CD14-positive monocyte (primary cell): ENCODE measurements at regions not wholly inside any gene's neighbourhood (a gene's known extent, or its start where the extent isn't known, plus 50 kb on each side); places are given as distances from the start of the nearest gene placed in this dataset.

Experiments
- DNase-seq, 3 donors: peaks; one replicate each; pipeline ENCODE4 v3.0.0-alpha.2; 2011 to 2022
- H2AFZ ChIP-seq: 2 replicates; pipeline ENCODE4 v1.6.0; 2012; ENCODE audit warnings: mild to moderate bottlenecking, low read depth, low read length, inconsistent platforms; ENCODE audit not compliant: insufficient read depth, poor library complexity, severe bottlenecking
- H3K27ac ChIP-seq, 2 donors: 1 replicate in 1 of 2; 2 replicates in 1 of 2; pipeline ENCODE4 v1.5.1; 2012 to 2013; ENCODE audit warnings: low read length in 2 of 2, control low read depth in 1 of 2, inconsistent platforms in 1 of 2, low read depth in 1 of 2, mild to moderate bottlenecking in 1 of 2
- H3K27me3 ChIP-seq, 2 donors: one replicate each; pipeline versions ENCODE4 v1.6.0 to v1.6.1; 2011 to 2013; ENCODE audit warnings: low read length in 2 of 2; ENCODE audit not compliant: control insufficient read depth in 2 of 2, insufficient read depth in 2 of 2
- H3K36me3 ChIP-seq, 2 donors: replicated peaks in 1 of 2; 1 replicate in 1 of 2; 2 replicates in 1 of 2; pipeline versions ENCODE4 v1.5.1 to v1.6.1; 2012 to 2013; ENCODE audit warnings: low read length in 2 of 2, control low read depth in 1 of 2, inconsistent platforms in 1 of 2, mild to moderate bottlenecking in 1 of 2; ENCODE audit not compliant: insufficient read depth in 2 of 2, control insufficient read depth in 1 of 2
- H3K4me1 ChIP-seq, 2 donors: 1 replicate in 1 of 2; 2 replicates in 1 of 2; pipeline versions ENCODE4 v1.5.1 to v1.6.1; 2012 to 2013; ENCODE audit warnings: low read length in 2 of 2, control low read depth in 1 of 2, inconsistent platforms in 1 of 2, mild to moderate bottlenecking in 1 of 2, moderate library complexity in 1 of 2; ENCODE audit not compliant: insufficient read depth in 2 of 2, control insufficient read depth in 1 of 2
- H3K4me2 ChIP-seq: replicated peaks from 2 replicates; pipeline ENCODE3; 2012; ENCODE audit warnings: low read length, moderate library complexity, mild to moderate bottlenecking; ENCODE audit not compliant: poor library complexity, severe bottlenecking; ENCODE audit errors: extremely low read depth
- H3K4me3 ChIP-seq, 3 experiments: fragments of 200-600 bp in 1 of 3; sonication (generic) in 1 of 3; replicated peaks in 1 of 3; 1 replicate in 2 of 3; 2 replicates in 1 of 3; pipeline ENCODE4 v1.5.1; 2011 to 2013; ENCODE audit warnings: low read length in 3 of 3, mild to moderate bottlenecking in 3 of 3, control low read depth in 2 of 3, low read depth in 2 of 3, inconsistent platforms in 1 of 3, moderate library complexity in 1 of 3
- H3K79me2 ChIP-seq: 2 replicates; pipeline ENCODE4 v1.6.0; 2012; ENCODE audit warnings: mild to moderate bottlenecking, control low read depth, inconsistent platforms, low read length, moderate library complexity; ENCODE audit not compliant: insufficient read depth
- H3K9ac ChIP-seq: 2 replicates; pipeline ENCODE4 v1.6.0; 2017; ENCODE audit warnings: low read length, mild to moderate bottlenecking; ENCODE audit not compliant: insufficient read depth, poor library complexity, severe bottlenecking
- H3K9me3 ChIP-seq, 2 donors: replicated peaks in 1 of 2; 1 replicate in 1 of 2; 2 replicates in 1 of 2; pipeline versions ENCODE4 v1.5.1 to v1.6.1; 2012 to 2013; ENCODE audit warnings: low read length in 2 of 2, control low read depth in 1 of 2; ENCODE audit not compliant: control insufficient read depth in 1 of 2, insufficient read depth in 1 of 2
- H4K20me1 ChIP-seq: 2 replicates; pipeline ENCODE4 v1.6.0; 2012; ENCODE audit warnings: mild to moderate bottlenecking, low read length, control low read depth, moderate library complexity; ENCODE audit not compliant: insufficient read depth
- H3K27ac Mint-ChIP-seq, 7 donors: one replicate each; pipeline ENCODE4 v1.8.0; 2020; ENCODE audit warnings: mild to moderate bottlenecking in 7 of 7, mixed read lengths in 7 of 7, moderate library complexity in 6 of 7, inconsistent platforms in 2 of 7
- H3K27me3 Mint-ChIP-seq, 3 donors: one replicate each; pipeline ENCODE4 v1.8.0; 2021 to 2022; ENCODE audit warnings: low read depth in 3 of 3, mild to moderate bottlenecking in 3 of 3, mixed read lengths in 3 of 3, moderate library complexity in 3 of 3, inconsistent platforms in 1 of 3
- H3K36me3 Mint-ChIP-seq, 2 donors: one replicate each; pipeline ENCODE4 v1.8.0; 2020; ENCODE audit warnings: mixed read lengths in 2 of 2, inconsistent platforms in 1 of 2, mild to moderate bottlenecking in 1 of 2
- H3K4me1 Mint-ChIP-seq: one replicate; pipeline ENCODE4 v1.8.0; 2020; ENCODE audit warnings: mild to moderate bottlenecking, mixed read lengths
- H3K4me3 Mint-ChIP-seq, 2 donors: one replicate each; pipeline ENCODE4 v1.8.0; 2020; ENCODE audit warnings: mild to moderate bottlenecking in 2 of 2, mixed read lengths in 2 of 2, moderate library complexity in 1 of 2
- H3K9me3 Mint-ChIP-seq, 7 donors: one replicate each; pipeline ENCODE4 v1.8.0; 2020 to 2022; ENCODE audit warnings: mixed read lengths in 7 of 7, mild to moderate bottlenecking in 6 of 7, moderate library complexity in 6 of 7, inconsistent platforms in 2 of 7
- WGBS: methylation state at CpG from one replicate; pipeline ENCODE4 v1.1.5; 2013; ENCODE audit warnings: missing lambda C conversion rate; ENCODE audit not compliant: insufficient coverage; 5-methylcytosine and 5-hydroxymethylcytosine counted together
- intact Hi-C, 2 donors: fragments of 100-400 bp; cut with micrococcal nuclease; formaldehyde crosslinking; loops; one replicate each; pipeline versions ENCODE4 v1.15.0 to v1.15.1; 2023
- TF ChIP-seq, protein P1 (sequence below): fragments of 200-600 bp; IDR thresholded peaks from one replicate; pipeline ENCODE4 v1.8.0; 2022; ENCODE audit warnings: antibody characterized with exemption, mild to moderate bottlenecking

- Histone ChIP-seq H3K27me3 (peaks cover 0 to 3% of the 10 kb centered on the region in 2 donors), H3K27ac (no peak overlapping the region), H3K9me3 (no peaks in the 10 kb centered on the region), H2AFZ (no peak overlapping the region), H3K4me1 (no peaks in the 10 kb centered on the region), H3K4me3 (no peak overlapping the region), H4K20me1 (no peaks in the 10 kb centered on the region), H3K79me2 (no peaks in the 10 kb centered on the region), H3K36me3 (no peaks in the 10 kb centered on the region), H3K4me2 (no peak overlapping the region), H3K9ac (no peak overlapping the region)
- DNase-seq, result no peak
- no peaks in the 10 kb centered on the region for H3K4me1 Mint-ChIP-seq
- H3K4me3 Mint-ChIP-seq, result no peak overlapping the region
- no peak overlapping the region for H3K27ac Mint-ChIP-seq
- peaks cover 0 to 4% (median 3%) of the 10 kb centered on the region in 3 donors for H3K27me3 Mint-ChIP-seq
- peaks cover 0 to 2% (median 0%) of the 10 kb centered on the region in 7 donors for H3K9me3 Mint-ChIP-seq
- intact Hi-C loops, result no loop called here
- TF ChIP-seq, protein P1, sequence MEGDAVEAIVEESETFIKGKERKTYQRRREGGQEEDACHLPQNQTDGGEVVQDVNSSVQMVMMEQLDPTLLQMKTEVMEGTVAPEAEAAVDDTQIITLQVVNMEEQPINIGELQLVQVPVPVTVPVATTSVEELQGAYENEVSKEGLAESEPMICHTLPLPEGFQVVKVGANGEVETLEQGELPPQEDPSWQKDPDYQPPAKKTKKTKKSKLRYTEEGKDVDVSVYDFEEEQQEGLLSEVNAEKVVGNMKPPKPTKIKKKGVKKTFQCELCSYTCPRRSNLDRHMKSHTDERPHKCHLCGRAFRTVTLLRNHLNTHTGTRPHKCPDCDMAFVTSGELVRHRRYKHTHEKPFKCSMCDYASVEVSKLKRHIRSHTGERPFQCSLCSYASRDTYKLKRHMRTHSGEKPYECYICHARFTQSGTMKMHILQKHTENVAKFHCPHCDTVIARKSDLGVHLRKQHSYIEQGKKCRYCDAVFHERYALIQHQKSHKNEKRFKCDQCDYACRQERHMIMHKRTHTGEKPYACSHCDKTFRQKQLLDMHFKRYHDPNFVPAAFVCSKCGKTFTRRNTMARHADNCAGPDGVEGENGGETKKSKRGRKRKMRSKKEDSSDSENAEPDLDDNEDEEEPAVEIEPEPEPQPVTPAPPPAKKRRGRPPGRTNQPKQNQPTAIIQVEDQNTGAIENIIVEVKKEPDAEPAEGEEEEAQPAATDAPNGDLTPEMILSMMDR, result no peak
- no peaks in the 10 kb centered on the region for H3K36me3 Mint-ChIP-seq
- WGBS, result 80% methylated on average over 3 of the region's 9 CpGs
These were observed 86.0 kb downstream of the AIPL1 start for GRCh38 chr17:6348891-6349290.

- Histone ChIP-seq H3K4me1 (no peaks in the 10 kb centered on the region), H3K9ac (no peak overlapping the region), H3K4me2 (no peak overlapping the region), H4K20me1 (no peaks in the 10 kb centered on the region), H3K27ac (no peak overlapping the region), H3K4me3 (no peak overlapping the region), H3K79me2 (no peaks in the 10 kb centered on the region), H3K9me3 (no peaks in the 10 kb centered on the region), H2AFZ (no peak overlapping the region), H3K36me3 (no peaks in the 10 kb centered on the region), H3K27me3 (no peaks in the 10 kb centered on the region)
- H3K36me3 Mint-ChIP-seq, result no peaks in the 10 kb centered on the region
- H3K27me3 Mint-ChIP-seq, result peaks cover 3 to 5% (median 3%) of the 10 kb centered on the region in 3 donors
- no peaks in the 10 kb centered on the region for H3K4me1 Mint-ChIP-seq
- TF ChIP-seq, protein P1, result no peak
- no peak overlapping the region for H3K4me3 Mint-ChIP-seq
- 96% methylated on average over 3 of the region's 4 CpGs for WGBS
- no peak for DNase-seq
- no peak overlapping the region for H3K27ac Mint-ChIP-seq
- H3K9me3 Mint-ChIP-seq, result peaks cover 0 to 2% (median 0%) of the 10 kb centered on the region in 7 donors
- intact Hi-C loops, result no loop called here
These were observed 87.1 kb downstream of the AIPL1 start for GRCh38 chr17:6347776-6348175.
